HG02938 (cell line): ENCODE measurements at regions not wholly inside any gene's neighbourhood (a gene's known extent, or its start where the extent isn't known, plus 50 kb on each side); places are given as distances from the start of the nearest gene placed in this dataset.
"Not testable (repeated sequence)": the region's sequence is repeated elsewhere in the genome, so short reads cannot be mapped to it uniquely, and the experiment has no call there.

ENCODE experiments used
- ATAC-seq: cut with Tn5 transposase; IDR thresholded peaks from one replicate; pipeline ENCODE4 v1.9.1; 2021; ENCODE audit warnings: mild to moderate bottlenecking, moderate library complexity; ENCODE audit not compliant: unreplicated experiment

- ATAC-seq: no peak
Observed at GRCh38 chr12:58302487-58303011, 361.2 kb downstream of the ATP23 start.

GRCh38 chr12:58306266-58307000 is 365.1 kb downstream of the ATP23 start:
- no peak for ATAC-seq

GRCh38 chr12:58309806-58310205 is 368.4 kb downstream of the ATP23 start:
- ATAC-seq: no peak

GRCh38 chr12:58310368-58310767 is 369.0 kb downstream of the ATP23 start:
- no peak for ATAC-seq

- ATAC-seq: no peak
Observed at GRCh38 chr12:58310809-58311622, 369.6 kb downstream of the ATP23 start.

- no peak for ATAC-seq
Observed at GRCh38 chr12:58313091-58313855, 371.9 kb downstream of the ATP23 start.

GRCh38 chr12:58314610-58315009 is 373.2 kb downstream of the ATP23 start:
- no peak for ATAC-seq

- no peak for ATAC-seq
Observed at GRCh38 chr12:58316926-58317325, 375.6 kb downstream of the ATP23 start.

- peak; percentile 72 for ATAC-seq
Observed at GRCh38 chr12:58321414-58321813, 380.0 kb downstream of the ATP23 start.

- no peak for ATAC-seq
Observed at GRCh38 chr12:58323676-58324075, 382.3 kb downstream of the ATP23 start.

GRCh38 chr12:58325561-58325960 is 384.2 kb downstream of the ATP23 start:
- no peak for ATAC-seq

GRCh38 chr12:58326534-58326933 is 385.2 kb downstream of the ATP23 start:
- no peak for ATAC-seq

GRCh38 chr12:58336581-58337242 is 395.3 kb downstream of the ATP23 start:
- ATAC-seq: not testable (repeated sequence)

GRCh38 chr12:58337539-58337938 is 396.2 kb downstream of the ATP23 start:
- ATAC-seq: not testable (repeated sequence)

GRCh38 chr12:58341791-58342190 is 400.4 kb downstream of the ATP23 start:
- ATAC-seq: no peak

- ATAC-seq: no peak
Observed at GRCh38 chr12:58342736-58343135, 401.4 kb downstream of the ATP23 start.

GRCh38 chr12:58346032-58346632 is 404.8 kb downstream of the ATP23 start:
- ATAC-seq: peak; percentile 83

- no peak for ATAC-seq
Observed at GRCh38 chr12:58347188-58347587, 405.8 kb downstream of the ATP23 start.

GRCh38 chr12:58347691-58348090 is 406.3 kb downstream of the ATP23 start:
- ATAC-seq: no peak

- no peak for ATAC-seq
Observed at GRCh38 chr12:58349161-58349560, 407.8 kb downstream of the ATP23 start.
